Neuron (in vitro differentiated cells): ENCODE measurements at regions not wholly inside any gene's neighbourhood (a gene's known extent, or its start where the extent isn't known, plus 50 kb on each side); places are given as distances from the start of the nearest gene placed in this dataset.

Source experiments
- H2AFZ ChIP-seq: one replicate; pipeline ENCODE4 v1.6.1; 2013; ENCODE audit warnings: low read depth, mild to moderate bottlenecking, inconsistent platforms, low read length, moderate library complexity
- H3K27me3 ChIP-seq: one replicate; pipeline ENCODE4 v1.6.1; 2013; ENCODE audit warnings: low read length; ENCODE audit not compliant: insufficient read depth
- H3K36me3 ChIP-seq: one replicate; pipeline ENCODE4 v1.6.1; 2013; ENCODE audit warnings: low read length; ENCODE audit not compliant: insufficient read depth
- H3K4me1 ChIP-seq: one replicate; pipeline ENCODE4 v1.6.1; 2013; ENCODE audit warnings: low read length; ENCODE audit not compliant: insufficient read depth
- H3K4me3 ChIP-seq: 2 replicates; pipeline ENCODE4 v1.5.1; 2013; ENCODE audit warnings: mild to moderate bottlenecking, low read length, moderate library complexity
- H3K9me3 ChIP-seq: one replicate; pipeline ENCODE4 v1.6.1; 2013; ENCODE audit warnings: low read length

GRCh38 chr6:80449726-80450125 lies 343.3 kb downstream of the BCKDHB start:
- Histone ChIP-seq H3K36me3 (no peaks in the 10 kb centered on the region), H3K9me3 (peaks cover 5% of the 10 kb centered on the region), H3K27me3 (no peaks in the 10 kb centered on the region), H3K4me1 (no peaks in the 10 kb centered on the region), H3K4me3 (no peak overlapping the region), H2AFZ (no peak overlapping the region)

DNA sequence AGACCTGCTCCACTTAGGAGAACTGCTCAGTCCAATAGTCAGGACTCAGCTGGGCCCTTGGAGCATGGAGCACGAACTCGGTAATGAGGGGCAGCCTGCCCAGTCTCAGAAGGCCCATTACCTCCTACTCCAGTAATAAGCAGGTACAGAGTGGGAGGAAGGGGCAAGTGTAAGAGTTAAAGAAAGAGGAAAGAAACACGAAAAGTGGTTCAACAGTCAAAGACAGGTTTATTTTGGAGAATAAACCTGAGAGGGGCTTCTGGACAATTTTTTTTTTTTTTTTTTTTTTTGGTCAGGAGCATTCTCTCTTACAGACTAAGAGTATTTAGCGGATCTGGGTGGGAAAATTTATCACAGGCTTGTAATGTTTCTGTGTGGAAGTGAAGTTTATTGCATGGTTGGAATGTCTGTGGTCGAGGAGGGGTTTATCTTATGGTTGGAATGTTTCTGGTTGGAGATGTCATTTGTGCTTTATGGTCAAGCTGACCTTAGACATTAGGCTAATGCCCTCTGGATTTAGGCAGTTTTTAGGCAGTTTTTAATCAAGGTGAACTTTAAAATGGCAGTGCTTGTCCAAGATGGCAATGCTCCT lies 340.1 kb downstream of the BCKDHB start:
- Histone ChIP-seq H3K4me3 (no peak overlapping the region), H3K9me3 (peaks cover 5% of the 10 kb centered on the region), H3K4me1 (no peaks in the 10 kb centered on the region), H2AFZ (no peak overlapping the region), H3K36me3 (no peaks in the 10 kb centered on the region), H3K27me3 (no peaks in the 10 kb centered on the region)

DNA sequence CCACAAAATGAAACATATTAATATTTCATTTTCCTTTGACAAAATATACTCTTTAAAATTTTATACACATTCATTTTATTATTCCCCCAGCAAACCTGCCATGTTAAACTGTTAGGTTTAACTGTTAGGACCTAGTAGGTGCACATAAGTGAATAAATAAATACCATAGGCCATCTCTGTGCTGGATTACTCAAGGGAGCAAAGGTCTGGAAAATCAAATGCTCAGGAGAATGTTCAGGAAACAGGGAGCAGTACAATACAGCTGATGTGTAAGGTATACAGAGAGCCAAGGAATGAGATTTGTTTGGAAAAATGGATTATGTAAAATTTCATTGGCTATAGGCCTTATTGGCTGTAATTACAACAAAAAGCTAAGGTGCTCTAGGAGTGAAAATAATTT lies 339.3 kb downstream of the BCKDHB start:
- Histone ChIP-seq H3K4me1 (no peaks in the 10 kb centered on the region), H3K27me3 (no peaks in the 10 kb centered on the region), H3K9me3 (peaks cover 5% of the 10 kb centered on the region), H3K4me3 (no peak overlapping the region), H2AFZ (no peak overlapping the region), H3K36me3 (no peaks in the 10 kb centered on the region)

GRCh38 chr6:80442366-80442765 lies 335.9 kb downstream of the BCKDHB start:
- Histone ChIP-seq H3K4me1 (peaks cover 27% of the 10 kb centered on the region), H3K4me3 (no peak overlapping the region), H3K9me3 (peaks cover 5% of the 10 kb centered on the region), H3K27me3 (no peaks in the 10 kb centered on the region), H3K36me3 (no peaks in the 10 kb centered on the region), H2AFZ (no peak overlapping the region)

DNA sequence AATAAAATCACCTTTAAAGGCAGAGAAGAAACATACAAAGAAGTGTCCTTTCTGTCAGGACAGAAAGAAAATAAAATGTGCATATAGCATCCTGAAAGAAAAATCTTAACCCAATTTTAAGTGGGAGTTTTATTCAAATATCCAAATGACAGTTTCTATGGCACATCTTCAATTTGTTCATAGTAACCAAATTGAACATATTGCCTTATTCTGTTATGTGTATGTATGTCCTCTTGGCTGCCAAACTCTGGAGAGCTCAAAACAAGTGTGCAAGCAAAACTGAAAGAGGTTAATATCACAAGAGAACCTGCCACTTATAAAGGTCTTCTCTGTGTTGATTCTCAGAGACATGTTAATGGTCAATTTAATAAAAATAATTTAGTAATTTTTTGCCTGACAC lies 334.7 kb downstream of the BCKDHB start:
- H3K4me3 ChIP-seq = no peak overlapping the region
- peaks cover 1% of the 10 kb centered on the region for H3K9me3 ChIP-seq
- H2AFZ ChIP-seq = no peak overlapping the region
- H3K27me3 ChIP-seq = no peaks in the 10 kb centered on the region
- H3K36me3 ChIP-seq = no peaks in the 10 kb centered on the region
- H3K4me1 ChIP-seq = peaks cover 31% of the 10 kb centered on the region

- Histone ChIP-seq H2AFZ (no peak overlapping the region), H3K27me3 (no peaks in the 10 kb centered on the region), H3K4me1 (peaks cover 31% of the 10 kb centered on the region), H3K9me3 (no peaks in the 10 kb centered on the region), H3K4me3 (no peak overlapping the region), H3K36me3 (no peaks in the 10 kb centered on the region)
Measured at GRCh38 chr6:80440496-80441115, 334.1 kb downstream of the BCKDHB start.

DNA sequence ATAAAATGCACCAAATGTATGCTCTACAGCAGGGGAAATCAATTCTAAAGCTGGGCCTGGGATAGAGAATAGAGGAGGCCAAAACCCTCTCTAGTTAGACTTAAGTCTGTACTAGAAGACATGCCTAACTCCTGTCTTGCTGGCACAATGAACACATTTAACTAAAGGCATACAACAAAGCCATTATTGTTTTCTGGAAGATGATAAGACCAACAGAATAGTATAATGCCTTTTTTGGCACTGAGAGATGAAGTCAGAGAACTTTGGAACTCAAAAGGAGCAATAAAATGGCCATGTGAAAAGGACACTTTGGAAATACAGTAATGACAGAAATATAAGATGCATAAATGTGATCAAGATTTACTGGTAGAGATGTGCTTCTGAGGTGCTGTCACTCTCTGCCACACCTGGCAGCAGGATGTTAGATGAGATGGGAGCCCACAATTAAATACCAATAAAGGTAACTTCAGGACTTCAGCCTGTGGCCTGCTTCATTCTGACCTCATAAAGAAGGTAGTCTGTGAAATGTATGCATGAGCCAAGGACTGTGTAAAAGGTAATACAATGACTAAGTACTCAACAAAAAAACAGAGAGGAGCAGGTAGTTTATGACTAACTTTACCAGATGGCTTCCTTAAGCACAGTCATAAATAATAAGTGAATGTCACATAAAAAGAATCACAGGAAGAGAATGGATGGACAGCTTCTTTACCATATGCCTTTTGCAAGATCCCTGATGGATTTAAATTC lies 333.4 kb downstream of the BCKDHB start:
- no peak overlapping the region for H2AFZ ChIP-seq
- no peaks in the 10 kb centered on the region for H3K36me3 ChIP-seq
- no peak overlapping the region for H3K4me3 ChIP-seq
- H3K9me3 ChIP-seq = no peaks in the 10 kb centered on the region
- H3K4me1 ChIP-seq = peaks cover 31% of the 10 kb centered on the region
- H3K27me3 ChIP-seq = no peaks in the 10 kb centered on the region

DNA sequence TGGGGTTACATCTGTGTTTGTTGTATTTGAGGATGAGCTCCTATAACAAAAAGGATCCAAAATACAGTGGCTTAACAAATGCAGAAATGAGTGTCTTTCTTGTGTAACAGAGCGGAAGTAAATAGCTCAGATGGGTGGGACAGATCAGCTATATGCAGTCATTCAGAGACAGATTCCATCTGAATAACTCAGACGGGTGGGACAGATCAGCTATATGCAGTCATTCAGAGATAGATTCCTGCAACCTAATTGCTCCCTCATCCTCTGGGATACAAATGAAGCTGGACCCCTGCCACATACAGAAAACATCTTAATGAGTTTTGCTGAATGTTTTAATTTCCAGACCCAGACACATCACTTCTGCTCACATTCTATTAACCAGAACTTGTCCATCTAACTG lies 332.3 kb downstream of the BCKDHB start:
- no peak overlapping the region for H3K4me3 ChIP-seq
- H2AFZ ChIP-seq = no peak overlapping the region
- H3K4me1 ChIP-seq = peaks cover 31% of the 10 kb centered on the region
- no peaks in the 10 kb centered on the region for H3K9me3 ChIP-seq
- no peaks in the 10 kb centered on the region for H3K36me3 ChIP-seq
- H3K27me3 ChIP-seq = no peaks in the 10 kb centered on the region

GRCh38 chr6:80437801-80438200 lies 331.3 kb downstream of the BCKDHB start:
- Histone ChIP-seq H3K4me3 (no peak overlapping the region), H3K9me3 (no peaks in the 10 kb centered on the region), H3K36me3 (no peaks in the 10 kb centered on the region), H3K4me1 (peaks cover 31% of the 10 kb centered on the region), H3K27me3 (no peaks in the 10 kb centered on the region), H2AFZ (no peak overlapping the region)

- Histone ChIP-seq H3K36me3 (no peaks in the 10 kb centered on the region), H3K4me1 (peaks cover 31% of the 10 kb centered on the region), H2AFZ (no peak overlapping the region), H3K9me3 (no peaks in the 10 kb centered on the region), H3K27me3 (no peaks in the 10 kb centered on the region), H3K4me3 (no peak overlapping the region)
Measured at GRCh38 chr6:80437221-80437620, 330.8 kb downstream of the BCKDHB start.

DNA sequence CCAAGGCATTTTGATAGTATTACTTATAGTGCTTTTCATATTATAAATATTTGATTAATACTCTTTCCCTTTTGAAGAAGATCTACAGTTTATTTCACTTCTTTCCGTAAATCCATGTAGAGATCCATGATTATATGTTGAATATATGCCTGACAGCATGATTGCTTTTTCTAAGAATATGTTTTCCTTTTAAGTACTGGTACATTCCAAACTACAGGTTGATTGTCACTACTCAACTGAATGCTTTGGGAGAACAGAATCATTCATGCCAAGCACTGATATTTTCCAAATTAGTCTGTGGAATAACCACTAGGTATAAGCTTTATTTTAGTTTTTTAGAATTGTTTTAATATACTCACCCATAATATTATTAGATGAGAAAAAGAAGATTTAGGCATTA lies 330.2 kb downstream of the BCKDHB start:
- Histone ChIP-seq H3K27me3 (no peaks in the 10 kb centered on the region), H3K4me3 (no peak overlapping the region), H3K36me3 (no peaks in the 10 kb centered on the region), H2AFZ (no peak overlapping the region), H3K4me1 (peaks cover 31% of the 10 kb centered on the region), H3K9me3 (no peaks in the 10 kb centered on the region)

DNA sequence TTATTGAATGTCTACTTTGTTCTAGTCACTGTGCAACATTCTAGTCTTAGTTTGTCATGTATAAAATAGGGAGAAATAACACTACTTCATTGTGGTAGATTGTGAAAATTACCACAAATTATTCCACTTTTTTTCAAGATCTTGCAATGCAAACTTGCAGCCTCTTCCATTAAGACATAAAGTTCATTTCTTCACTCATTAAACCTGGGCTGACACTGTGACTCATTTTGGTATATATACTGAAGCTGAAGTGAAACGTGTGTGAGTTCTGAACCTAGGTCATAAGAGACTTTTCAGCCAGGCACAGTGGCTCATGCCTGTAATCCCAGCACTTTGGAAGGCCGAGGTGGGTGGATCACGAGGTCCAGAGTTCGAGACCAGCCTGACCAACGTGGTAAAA lies 329.0 kb downstream of the BCKDHB start:
- Histone ChIP-seq H3K4me1 (peaks cover 31% of the 10 kb centered on the region), H3K4me3 (no peak overlapping the region), H3K9me3 (no peaks in the 10 kb centered on the region), H3K27me3 (no peaks in the 10 kb centered on the region), H3K36me3 (no peaks in the 10 kb centered on the region), H2AFZ (no peak overlapping the region)

GRCh38 chr6:80434691-80435350 lies 328.4 kb downstream of the BCKDHB start:
- Histone ChIP-seq H3K9me3 (no peaks in the 10 kb centered on the region), H3K27me3 (no peaks in the 10 kb centered on the region), H3K4me1 (peaks cover 28% of the 10 kb centered on the region), H3K36me3 (no peaks in the 10 kb centered on the region), H3K4me3 (no peak overlapping the region), H2AFZ (no peak overlapping the region)
